ENCODE measurements at regions not wholly inside any gene's neighbourhood (a gene's known extent, or its start where the extent isn't known, plus 50 kb on each side); places are given as distances from the start of the nearest gene placed in this dataset.

DNA sequence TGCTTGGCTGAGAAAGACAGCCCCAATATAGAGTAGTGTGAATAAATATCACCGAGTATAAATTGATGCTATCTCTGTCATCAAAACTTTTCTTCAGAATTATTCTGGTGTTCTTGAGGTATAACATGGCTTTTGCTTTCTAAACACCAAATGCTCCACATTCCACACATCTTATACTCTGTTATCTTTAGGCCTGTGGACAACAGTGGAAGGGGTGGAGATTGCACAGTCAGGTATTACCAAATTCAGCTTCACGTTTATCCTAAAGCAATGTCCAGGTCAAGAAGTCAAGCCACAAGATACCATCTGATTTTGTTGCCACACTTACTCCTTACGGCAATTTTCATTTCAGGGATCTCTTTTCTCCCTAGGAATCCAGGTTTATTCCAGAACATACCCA, 394.8 kb downstream of the SI start:
- H3K4me2 ChIP-seq = no peak overlapping the region
- FAIRE-seq (no peak), DNase-seq (ENCODE audit: low read depth in 1 of 2, low spot score in 1 of 2) (no peak), ATAC-seq (no peak)
- WGBS (ENCODE audit: missing lambda C conversion rate) = 31% methylated on average over 3 of the region's 3 CpGs
- no peak overlapping the region for H3K4me3 ChIP-seq
- H3K27ac ChIP-seq = no peak overlapping the region
- H3K4me1 ChIP-seq = no peaks in the 10 kb centered on the region
- TF ChIP-seq RARB (CRISPR knock-in tag; IDR thresholded peaks at IDR 0.05) (no peak), ZFP36 (IDR thresholded peaks at IDR 0.05; ENCODE audit: borderline replicate concordance, partially characterized antibody) (no peak), KDM5A (IDR thresholded peaks at IDR 0.05) (no peak), SREBF2 (IDR thresholded peaks at IDR 0.05) (no peak)
- H3K9me3 ChIP-seq = no peaks in the 10 kb centered on the region
- CTCF ChIA-PET = no interaction called here
- POLR2A ChIA-PET = no interaction called here

DNA sequence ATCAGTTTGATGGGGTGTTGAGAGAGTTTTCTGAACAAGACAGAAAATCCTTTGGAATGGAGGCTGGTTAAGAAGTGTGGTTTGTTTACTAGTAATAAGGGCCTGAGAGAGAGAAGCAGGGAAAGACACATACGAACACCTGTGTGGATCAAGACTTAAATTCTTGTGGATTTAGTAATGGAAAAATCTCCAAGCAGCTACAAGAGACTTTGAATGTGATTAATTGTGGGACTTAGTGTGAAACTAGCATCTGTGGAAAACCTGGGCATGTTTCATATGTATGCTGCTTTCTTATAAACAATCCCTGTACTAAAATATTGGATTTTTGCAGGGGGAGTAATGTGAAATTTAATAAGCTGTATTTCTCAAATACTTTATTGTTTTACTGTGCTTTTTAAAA, 399.1 kb downstream of the SI start:
- TF ChIP-seq EHMT2 (IDR thresholded peaks at IDR 0.05; ENCODE audit: low read depth) = no peak
- TF ChIP-seq KDM1A (IDR thresholded peaks at IDR 0.05; ENCODE audit: low read depth) = no peak
- ChIA-PET CTCF (no interaction called here), POLR2A (no interaction called here)
- H3K4me1 ChIP-seq = no peaks in the 10 kb centered on the region
- H3K4me3 ChIP-seq = no peak overlapping the region
- FAIRE-seq = no peak
- H3K9me3 ChIP-seq = no peaks in the 10 kb centered on the region
- no peak overlapping the region for H3K27ac ChIP-seq
- ATAC-seq = no peak
- H3K4me2 ChIP-seq = no peak overlapping the region
- 14% methylated on average over 1 of the region's 1 CpG for WGBS (ENCODE audit: missing lambda C conversion rate)
- no peak for DNase-seq (ENCODE audit: low read depth in 1 of 2, low spot score in 1 of 2)

DNA sequence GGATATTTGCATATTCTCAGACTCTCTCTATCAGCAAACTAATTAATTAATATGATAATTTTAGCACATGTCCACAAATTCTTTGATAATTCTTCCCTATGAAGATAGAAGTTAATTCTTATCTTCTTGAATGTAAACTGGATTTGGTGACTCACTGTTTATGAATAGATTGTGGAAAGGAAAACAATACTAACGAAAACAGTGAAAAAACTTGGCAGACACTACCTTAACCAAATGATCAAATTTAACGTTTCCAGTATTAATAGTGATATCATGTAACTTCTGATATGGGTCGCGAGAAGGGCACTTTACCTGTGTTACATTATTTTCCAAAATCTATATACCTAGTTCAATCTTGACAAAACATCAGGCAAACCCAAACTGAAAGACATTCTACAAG, 401.0 kb downstream of the SI start:
- 63% methylated on average over 4 of the region's 4 CpGs for WGBS (ENCODE audit: missing lambda C conversion rate)

More for the DNA sequence above, 401.0 kb downstream of the SI start:
- no peak overlapping the region for H3K4me2 ChIP-seq
- no peak for DNase-seq (ENCODE audit: low read depth in 1 of 2, low spot score in 1 of 2)
- no peaks in the 10 kb centered on the region for H3K9me3 ChIP-seq
- no peak for FAIRE-seq
- H3K4me1 ChIP-seq = no peaks in the 10 kb centered on the region
- POLR2A ChIA-PET = no interaction called here
- no peak for ATAC-seq
- no peak overlapping the region for H3K4me3 ChIP-seq
- no peak for TF ChIP-seq MYC (IDR thresholded peaks at IDR 0.05; ENCODE audit: borderline replicate concordance, low read length)
- TF ChIP-seq CEBPB (IDR thresholded peaks at IDR 0.05) = no peak
- TF ChIP-seq RNF2 (IDR thresholded peaks at IDR 0.05; ENCODE audit: borderline replicate concordance, low read depth) = no peak
- TF ChIP-seq NFE2L2 (conservative IDR thresholded peaks at IDR 0.05; ENCODE audit: low read length) = no peak
- TF ChIP-seq SREBF2 (IDR thresholded peaks at IDR 0.05) = no peak
- TF ChIP-seq ESRRA (IDR thresholded peaks at IDR 0.05; ENCODE audit: borderline replicate concordance, low read length) = no peak
- no peak for TF ChIP-seq JUN (IDR thresholded peaks at IDR 0.05)
- no peak for TF ChIP-seq HOXB13 (CRISPR knock-in tag; IDR thresholded peaks at IDR 0.05; ENCODE audit: low read depth)
- TF ChIP-seq, protein P1, sequence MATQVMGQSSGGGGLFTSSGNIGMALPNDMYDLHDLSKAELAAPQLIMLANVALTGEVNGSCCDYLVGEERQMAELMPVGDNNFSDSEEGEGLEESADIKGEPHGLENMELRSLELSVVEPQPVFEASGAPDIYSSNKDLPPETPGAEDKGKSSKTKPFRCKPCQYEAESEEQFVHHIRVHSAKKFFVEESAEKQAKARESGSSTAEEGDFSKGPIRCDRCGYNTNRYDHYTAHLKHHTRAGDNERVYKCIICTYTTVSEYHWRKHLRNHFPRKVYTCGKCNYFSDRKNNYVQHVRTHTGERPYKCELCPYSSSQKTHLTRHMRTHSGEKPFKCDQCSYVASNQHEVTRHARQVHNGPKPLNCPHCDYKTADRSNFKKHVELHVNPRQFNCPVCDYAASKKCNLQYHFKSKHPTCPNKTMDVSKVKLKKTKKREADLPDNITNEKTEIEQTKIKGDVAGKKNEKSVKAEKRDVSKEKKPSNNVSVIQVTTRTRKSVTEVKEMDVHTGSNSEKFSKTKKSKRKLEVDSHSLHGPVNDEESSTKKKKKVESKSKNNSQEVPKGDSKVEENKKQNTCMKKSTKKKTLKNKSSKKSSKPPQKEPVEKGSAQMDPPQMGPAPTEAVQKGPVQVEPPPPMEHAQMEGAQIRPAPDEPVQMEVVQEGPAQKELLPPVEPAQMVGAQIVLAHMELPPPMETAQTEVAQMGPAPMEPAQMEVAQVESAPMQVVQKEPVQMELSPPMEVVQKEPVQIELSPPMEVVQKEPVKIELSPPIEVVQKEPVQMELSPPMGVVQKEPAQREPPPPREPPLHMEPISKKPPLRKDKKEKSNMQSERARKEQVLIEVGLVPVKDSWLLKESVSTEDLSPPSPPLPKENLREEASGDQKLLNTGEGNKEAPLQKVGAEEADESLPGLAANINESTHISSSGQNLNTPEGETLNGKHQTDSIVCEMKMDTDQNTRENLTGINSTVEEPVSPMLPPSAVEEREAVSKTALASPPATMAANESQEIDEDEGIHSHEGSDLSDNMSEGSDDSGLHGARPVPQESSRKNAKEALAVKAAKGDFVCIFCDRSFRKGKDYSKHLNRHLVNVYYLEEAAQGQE (IDR thresholded peaks at IDR 0.05) = no peak
- TF ChIP-seq, protein P2, sequence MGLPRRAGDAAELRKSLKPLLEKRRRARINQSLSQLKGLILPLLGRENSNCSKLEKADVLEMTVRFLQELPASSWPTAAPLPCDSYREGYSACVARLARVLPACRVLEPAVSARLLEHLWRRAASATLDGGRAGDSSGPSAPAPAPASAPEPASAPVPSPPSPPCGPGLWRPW (IDR thresholded peaks at IDR 0.05) = no peak
- no peak for TF ChIP-seq ZNF302 (CRISPR knock-in tag; IDR thresholded peaks at IDR 0.05)
- no peak for TF ChIP-seq MAZ (IDR thresholded peaks at IDR 0.05; ENCODE audit: borderline replicate concordance, low read depth, low read length)
- TF ChIP-seq, protein P3, sequence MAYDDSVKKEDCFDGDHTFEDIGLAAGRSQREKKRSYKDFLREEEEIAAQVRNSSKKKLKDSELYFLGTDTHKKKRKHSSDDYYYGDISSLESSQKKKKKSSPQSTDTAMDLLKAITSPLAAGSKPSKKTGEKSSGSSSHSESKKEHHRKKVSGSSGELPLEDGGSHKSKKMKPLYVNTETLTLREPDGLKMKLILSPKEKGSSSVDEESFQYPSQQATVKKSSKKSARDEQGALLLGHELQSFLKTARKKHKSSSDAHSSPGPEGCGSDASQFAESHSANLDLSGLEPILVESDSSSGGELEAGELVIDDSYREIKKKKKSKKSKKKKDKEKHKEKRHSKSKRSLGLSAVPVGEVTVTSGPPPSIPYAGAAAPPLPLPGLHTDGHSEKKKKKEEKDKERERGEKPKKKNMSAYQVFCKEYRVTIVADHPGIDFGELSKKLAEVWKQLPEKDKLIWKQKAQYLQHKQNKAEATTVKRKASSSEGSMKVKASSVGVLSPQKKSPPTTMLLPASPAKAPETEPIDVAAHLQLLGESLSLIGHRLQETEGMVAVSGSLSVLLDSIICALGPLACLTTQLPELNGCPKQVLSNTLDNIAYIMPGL (CRISPR knock-in tag; IDR thresholded peaks at IDR 0.05; ENCODE audit: borderline replicate concordance) = no peak
- H3K27ac ChIP-seq = no peak overlapping the region
- CTCF ChIA-PET = no interaction called here

All from A549 (cell line).